ENCODE measurements at regions not wholly inside any gene's neighbourhood (a gene's known extent, or its start where the extent isn't known, plus 50 kb on each side); places are given as distances from the start of the nearest gene placed in this dataset.

- Histone ChIP-seq H3K9me3 (ENCODE audit: insufficient read depth, low read length) (no peaks in the 10 kb centered on the region), H3K4me2 (ENCODE audit: low read length) (no peak overlapping the region), H3K9ac (ENCODE audit: low read length) (no peak overlapping the region), H3K27ac (ENCODE audit: low read length) (no peak overlapping the region), H3K79me2 (ENCODE audit: low read length) (no peaks in the 10 kb centered on the region), H3K4me3 (ENCODE audit: low read length) (no peak overlapping the region), H3K4me1 (ENCODE audit: low read length) (no peaks in the 10 kb centered on the region), H3K27me3 (ENCODE audit: low read depth, low read length) (no peaks in the 10 kb centered on the region), H4K20me1 (ENCODE audit: insufficient read depth, low read length) (no peaks in the 10 kb centered on the region), H3K36me3 (replicated peaks; ENCODE audit: low read depth, low read length) (no peaks in the 10 kb centered on the region), H2AFZ (ENCODE audit: low read depth, low read length) (no peak overlapping the region)
- TF ChIP-seq CTCF (IDR thresholded peaks at IDR 0.05; ENCODE audit: low read depth, low read length) (no peak), EZH2phosphoT487 (IDR thresholded peaks at IDR 0.05; ENCODE audit: low read depth) (no peak)
Observed at GRCh38 chr5:2258861-2259260, 376.1 kb upstream of the IRX4 start.

- H3K9ac ChIP-seq (ENCODE audit: low read length), result no peak overlapping the region
- no peaks in the 10 kb centered on the region for H3K4me1 ChIP-seq (ENCODE audit: low read length)
- H2AFZ ChIP-seq (ENCODE audit: low read depth, low read length), result no peak overlapping the region
- H3K9me3 ChIP-seq (ENCODE audit: insufficient read depth, low read length), result no peaks in the 10 kb centered on the region
- no peaks in the 10 kb centered on the region for H3K79me2 ChIP-seq (ENCODE audit: low read length)
- no peak overlapping the region for H3K4me2 ChIP-seq (ENCODE audit: low read length)
- H4K20me1 ChIP-seq (ENCODE audit: insufficient read depth, low read length), result no peaks in the 10 kb centered on the region
- TF ChIP-seq EZH2phosphoT487 (IDR thresholded peaks at IDR 0.05; ENCODE audit: low read depth) (no peak), CTCF (IDR thresholded peaks at IDR 0.05; ENCODE audit: low read depth, low read length) (no peak)
- no peak overlapping the region for H3K4me3 ChIP-seq (ENCODE audit: low read length)
- H3K36me3 ChIP-seq (replicated peaks; ENCODE audit: low read depth, low read length), result no peaks in the 10 kb centered on the region
- no peaks in the 10 kb centered on the region for H3K27me3 ChIP-seq (ENCODE audit: low read depth, low read length)
- no peak overlapping the region for H3K27ac ChIP-seq (ENCODE audit: low read length)
Observed at GRCh38 chr5:2257326-2258244, 374.9 kb upstream of the IRX4 start.

GRCh38 chr5:2256691-2257280 lies 374.1 kb upstream of the IRX4 start:
- Histone ChIP-seq H3K27me3 (ENCODE audit: low read depth, low read length) (no peaks in the 10 kb centered on the region), H3K79me2 (ENCODE audit: low read length) (no peaks in the 10 kb centered on the region), H2AFZ (ENCODE audit: low read depth, low read length) (no peak overlapping the region), H3K9me3 (ENCODE audit: insufficient read depth, low read length) (no peaks in the 10 kb centered on the region), H3K9ac (ENCODE audit: low read length) (no peak overlapping the region), H4K20me1 (ENCODE audit: insufficient read depth, low read length) (no peaks in the 10 kb centered on the region), H3K4me3 (ENCODE audit: low read length) (no peak overlapping the region), H3K4me1 (ENCODE audit: low read length) (no peaks in the 10 kb centered on the region), H3K4me2 (ENCODE audit: low read length) (no peak overlapping the region), H3K27ac (ENCODE audit: low read length) (no peak overlapping the region), H3K36me3 (replicated peaks; ENCODE audit: low read depth, low read length) (no peaks in the 10 kb centered on the region)
- TF ChIP-seq EZH2phosphoT487 (IDR thresholded peaks at IDR 0.05; ENCODE audit: low read depth) (no peak), CTCF (IDR thresholded peaks at IDR 0.05; ENCODE audit: low read depth, low read length) (no peak)

- no peaks in the 10 kb centered on the region for H3K36me3 ChIP-seq (replicated peaks; ENCODE audit: low read depth, low read length)
- H3K4me1 ChIP-seq (ENCODE audit: low read length), result no peaks in the 10 kb centered on the region
- H3K79me2 ChIP-seq (ENCODE audit: low read length), result no peaks in the 10 kb centered on the region
- no peak overlapping the region for H3K4me2 ChIP-seq (ENCODE audit: low read length)
- no peaks in the 10 kb centered on the region for H3K27me3 ChIP-seq (ENCODE audit: low read depth, low read length)
- no peak for TF ChIP-seq EZH2phosphoT487 (IDR thresholded peaks at IDR 0.05; ENCODE audit: low read depth)
- no peak overlapping the region for H2AFZ ChIP-seq (ENCODE audit: low read depth, low read length)
- no peaks in the 10 kb centered on the region for H4K20me1 ChIP-seq (ENCODE audit: insufficient read depth, low read length)
- H3K4me3 ChIP-seq (ENCODE audit: low read length), result no peak overlapping the region
- H3K27ac ChIP-seq (ENCODE audit: low read length), result no peak overlapping the region
- no peaks in the 10 kb centered on the region for H3K9me3 ChIP-seq (ENCODE audit: insufficient read depth, low read length)
- no peak overlapping the region for H3K9ac ChIP-seq (ENCODE audit: low read length)
Observed at GRCh38 chr5:2255915-2256690, 373.4 kb upstream of the IRX4 start.

All from OCI-LY3 (cell line).